Kidney (tissue), 13 donors: ENCODE measurements at regions not wholly inside any gene's neighbourhood (a gene's known extent, or its start where the extent isn't known, plus 50 kb on each side); places are given as distances from the start of the nearest gene placed in this dataset.

Source experiments
- DNase-seq, 5 donors: peaks; one replicate each; pipeline ENCODE4 v3.0.0-alpha.2; 2013 to 2020
- FAIRE-seq: peaks from 2 replicates; lab custom pipeline; 2012; peaks lifted over from hg19 to GRCh38; lab: Jason Lieb, UNC
- H3K27ac ChIP-seq, 2 donors: one replicate each; pipeline ENCODE4 v1.7.0; 2013; ENCODE audit warnings: low read depth in 2 of 2, low read length in 2 of 2, inconsistent platforms in 1 of 2
- H3K27me3 ChIP-seq: one replicate; pipeline ENCODE4 v1.7.1; 2013; ENCODE audit warnings: low read length, inconsistent platforms; ENCODE audit not compliant: control insufficient read depth, insufficient read depth
- H3K36me3 ChIP-seq, 3 donors: one replicate each; pipeline versions ENCODE4 v1.7.0 to v1.7.1; 2013; ENCODE audit warnings: low read length in 3 of 3, control low read depth in 1 of 3, inconsistent platforms in 1 of 3; ENCODE audit not compliant: insufficient read depth in 3 of 3, control insufficient read depth in 2 of 3
- H3K4me1 ChIP-seq, 3 donors: one replicate each; pipeline versions ENCODE4 v1.7.0 to v1.7.1; 2013; ENCODE audit warnings: low read length in 3 of 3, inconsistent platforms in 1 of 3, low read depth in 1 of 3; ENCODE audit not compliant: control insufficient read depth in 2 of 3, insufficient read depth in 2 of 3
- H3K4me3 ChIP-seq, 3 donors: one replicate each; pipeline versions ENCODE4 v1.7.0 to v1.8.1; 2013; ENCODE audit warnings: low read length in 3 of 3, control low read depth in 1 of 3, inconsistent platforms in 1 of 3
- H3K9ac ChIP-seq, 3 donors: one replicate each; pipeline versions ENCODE4 v1.7.0 to v1.7.1; 2013; ENCODE audit warnings: low read length in 3 of 3, control low read depth in 1 of 3, inconsistent platforms in 1 of 3
- H3K9me3 ChIP-seq, 3 donors: one replicate each; pipeline versions ENCODE4 v1.7.0 to v1.7.1; 2013; ENCODE audit warnings: low read length in 3 of 3, control low read depth in 1 of 3, inconsistent platforms in 1 of 3; ENCODE audit not compliant: control insufficient read depth in 2 of 3, insufficient read depth in 1 of 3
- intact Hi-C: fragments of 100-400 bp; cut with DNase I; formaldehyde crosslinking; loops from one replicate; pipeline ENCODE4 v1.11.1; 2022
- TF ChIP-seq, protein P1 (sequence below): IDR thresholded peaks from 3 replicates; pipeline ENCODE4 v1.5.1; 2012; ENCODE audit warnings: mild to moderate bottlenecking, moderate library complexity, borderline replicate concordance; ENCODE audit not compliant: insufficient read depth; ENCODE audit errors: extremely low read depth
- donor health status: control.
- donor health status: control.
- donor health status: control.
- donor health status: control.
- donor health status: control.
- donor health status: DM: yes; HTN: yes; CAD: no.
- donor health status: Normal renal cell carcinoma (clear cell type).

DNA sequence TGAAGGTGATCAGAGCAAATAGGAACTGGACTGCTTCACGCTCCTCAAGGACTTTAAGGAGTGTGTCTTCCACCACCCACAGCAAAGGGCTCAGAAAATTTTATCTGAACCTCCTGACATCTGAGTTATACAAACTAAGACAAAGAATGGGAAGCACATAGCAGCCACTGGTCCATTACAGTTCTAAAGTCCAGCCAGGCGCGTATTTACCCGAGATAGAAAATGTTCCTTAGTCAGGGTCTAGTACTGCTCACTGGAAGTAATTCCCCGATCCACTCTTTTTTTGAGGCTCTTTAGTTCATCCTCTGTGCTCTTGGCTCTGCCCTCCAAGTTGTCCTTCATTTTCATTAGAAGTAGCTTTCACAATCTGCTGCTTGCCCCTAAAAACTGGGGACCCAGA, 88.5 kb upstream of the GOLGA8J start:
- TF ChIP-seq, protein P1, sequence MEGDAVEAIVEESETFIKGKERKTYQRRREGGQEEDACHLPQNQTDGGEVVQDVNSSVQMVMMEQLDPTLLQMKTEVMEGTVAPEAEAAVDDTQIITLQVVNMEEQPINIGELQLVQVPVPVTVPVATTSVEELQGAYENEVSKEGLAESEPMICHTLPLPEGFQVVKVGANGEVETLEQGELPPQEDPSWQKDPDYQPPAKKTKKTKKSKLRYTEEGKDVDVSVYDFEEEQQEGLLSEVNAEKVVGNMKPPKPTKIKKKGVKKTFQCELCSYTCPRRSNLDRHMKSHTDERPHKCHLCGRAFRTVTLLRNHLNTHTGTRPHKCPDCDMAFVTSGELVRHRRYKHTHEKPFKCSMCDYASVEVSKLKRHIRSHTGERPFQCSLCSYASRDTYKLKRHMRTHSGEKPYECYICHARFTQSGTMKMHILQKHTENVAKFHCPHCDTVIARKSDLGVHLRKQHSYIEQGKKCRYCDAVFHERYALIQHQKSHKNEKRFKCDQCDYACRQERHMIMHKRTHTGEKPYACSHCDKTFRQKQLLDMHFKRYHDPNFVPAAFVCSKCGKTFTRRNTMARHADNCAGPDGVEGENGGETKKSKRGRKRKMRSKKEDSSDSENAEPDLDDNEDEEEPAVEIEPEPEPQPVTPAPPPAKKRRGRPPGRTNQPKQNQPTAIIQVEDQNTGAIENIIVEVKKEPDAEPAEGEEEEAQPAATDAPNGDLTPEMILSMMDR, result no peak
- intact Hi-C loops, result no loop called here
- Histone ChIP-seq H3K36me3 (no peaks in the 10 kb centered on the region), H3K4me3 (no peak overlapping the region), H3K9me3 (no peaks in the 10 kb centered on the region), H3K9ac (no peak overlapping the region), H3K27me3 (no peaks in the 10 kb centered on the region), H3K27ac (no peak overlapping the region), H3K4me1 (no peaks in the 10 kb centered on the region)
- no peak for DNase-seq
- FAIRE-seq, result no peak

DNA sequence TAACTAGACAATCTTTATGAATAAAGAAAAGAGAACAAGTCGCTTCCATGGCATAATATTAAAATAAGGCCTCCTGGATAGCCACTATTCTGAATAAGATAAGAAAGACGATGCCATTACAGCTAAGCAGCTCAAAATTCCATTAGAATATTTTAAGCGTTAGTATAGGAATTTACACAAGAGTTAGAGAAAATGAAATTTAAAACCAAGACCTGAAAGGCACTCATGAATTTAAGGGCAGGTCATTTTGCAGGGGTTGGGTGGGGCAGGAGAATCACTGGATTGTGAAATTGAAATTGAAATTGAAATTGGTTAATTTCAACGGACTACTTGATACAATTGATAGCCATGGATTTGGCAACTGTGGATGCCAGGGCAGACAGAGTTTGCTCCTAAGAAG, 91.8 kb upstream of the GOLGA8J start:
- H3K4me3 ChIP-seq, result no peak overlapping the region
- DNase-seq (no peak), FAIRE-seq (no peak)
- no peaks in the 10 kb centered on the region for H3K9me3 ChIP-seq
- intact Hi-C loops, result no loop called here
- no peaks in the 10 kb centered on the region for H3K4me1 ChIP-seq
- H3K9ac ChIP-seq, result no peak overlapping the region
- TF ChIP-seq, protein P1, result no peak
- no peaks in the 10 kb centered on the region for H3K27me3 ChIP-seq
- no peak overlapping the region for H3K27ac ChIP-seq
- no peaks in the 10 kb centered on the region for H3K36me3 ChIP-seq

DNA sequence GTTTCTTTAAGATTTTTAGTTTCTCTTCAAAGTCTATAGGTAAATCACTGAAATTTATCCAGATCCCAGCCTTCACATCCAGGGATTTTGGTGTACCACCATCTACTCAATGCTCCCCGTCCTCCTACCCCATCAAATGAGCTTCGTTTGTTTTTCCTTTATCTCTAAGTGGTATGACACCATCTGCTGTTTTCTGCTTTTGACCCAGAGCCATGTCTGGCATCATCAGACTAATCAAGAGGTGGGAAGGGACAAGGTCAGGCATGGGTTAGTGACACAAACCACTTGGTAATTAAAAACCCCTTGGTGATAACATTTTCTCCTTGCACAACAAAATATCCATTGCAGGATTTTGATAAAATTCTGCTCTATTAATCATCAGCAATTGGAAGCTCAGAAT, 92.7 kb upstream of the GOLGA8J start:
- no peak overlapping the region for H3K4me3 ChIP-seq
- H3K27ac ChIP-seq, result no peak overlapping the region
- no peaks in the 10 kb centered on the region for H3K9me3 ChIP-seq
- H3K36me3 ChIP-seq, result no peaks in the 10 kb centered on the region
- H3K9ac ChIP-seq, result no peak overlapping the region
- FAIRE-seq (no peak), DNase-seq (no peak)
- no peaks in the 10 kb centered on the region for H3K27me3 ChIP-seq
- TF ChIP-seq, protein P1, result no peak
- intact Hi-C loops, result no loop called here
- no peaks in the 10 kb centered on the region for H3K4me1 ChIP-seq

DNA sequence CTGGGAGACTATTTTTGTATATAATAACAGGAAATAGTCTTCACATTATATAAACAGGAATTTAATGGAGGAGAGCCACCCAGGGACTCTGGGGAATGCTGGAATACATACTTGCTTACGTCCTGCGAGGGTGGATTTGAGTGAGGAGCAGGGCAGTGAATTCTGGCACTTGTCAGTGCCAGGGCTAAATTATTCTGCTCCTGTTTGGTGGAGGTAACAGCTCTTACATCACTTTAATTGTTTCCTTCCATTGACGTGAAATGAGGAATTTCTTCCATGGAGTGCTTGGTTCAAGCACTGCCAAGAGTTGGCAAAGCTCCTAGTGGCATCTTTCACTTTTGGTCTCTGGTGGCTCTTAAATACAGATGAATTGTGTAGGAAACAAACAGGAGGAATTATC, 94.1 kb upstream of the GOLGA8J start:
- no peak for FAIRE-seq
- no peak overlapping the region for H3K9ac ChIP-seq
- H3K4me1 ChIP-seq, result no peaks in the 10 kb centered on the region
- H3K27ac ChIP-seq, result no peak overlapping the region
- H3K9me3 ChIP-seq, result no peaks in the 10 kb centered on the region
- TF ChIP-seq, protein P1, result no peak
- no peak for DNase-seq
- H3K27me3 ChIP-seq, result no peaks in the 10 kb centered on the region
- intact Hi-C loops, result no loop called here
- H3K4me3 ChIP-seq, result no peak overlapping the region
- H3K36me3 ChIP-seq, result no peaks in the 10 kb centered on the region
